Liver (tissue), 3 donors: ENCODE measurements at regions not wholly inside any gene's neighbourhood (a gene's known extent, or its start where the extent isn't known, plus 50 kb on each side); places are given as distances from the start of the nearest gene placed in this dataset.

ENCODE experiments used
- EGR1 ChIP-seq, 2 donors: IDR thresholded peaks; 2 replicates each; pipeline ENCODE4 v1.6.1; 2016 to 2018; ENCODE audit warnings: antibody characterized with exemption in 2 of 2, low read depth in 2 of 2
- HNF4A ChIP-seq, 2 donors: conservative IDR thresholded peaks; 2 replicates each; pipeline ENCODE4 v1.6.1; 2016; ENCODE audit warnings: antibody characterized with exemption in 2 of 2, mild to moderate bottlenecking in 2 of 2
- HNF4G ChIP-seq: IDR thresholded peaks from 2 replicates; pipeline ENCODE4 v1.6.1; 2016; ENCODE audit warnings: antibody characterized with exemption
- JUND ChIP-seq, 2 donors: IDR thresholded peaks; 2 replicates each; pipeline ENCODE4 v1.6.1; 2016; ENCODE audit warnings: antibody characterized with exemption in 2 of 2
- SP1 ChIP-seq: IDR thresholded peaks from 2 replicates; pipeline ENCODE4 v1.6.1; 2018; ENCODE audit warnings: antibody characterized with exemption, mild to moderate bottlenecking
- TAF1 ChIP-seq: conservative IDR thresholded peaks from 2 replicates; pipeline ENCODE4 v1.6.1; 2016; ENCODE audit warnings: antibody characterized with exemption, mild to moderate bottlenecking
- TF ChIP-seq, protein P1 (sequence below): fragments of 150-350 bp; IDR thresholded peaks from 2 replicates; pipeline ENCODE4 v1.5.1; 2017; ENCODE audit warnings: improper control_type of control experiment, low read depth, low read length; ENCODE audit not compliant: missing input control
- TF ChIP-seq, protein P2 (sequence below): IDR thresholded peaks from 2 replicates; pipeline ENCODE4 v1.6.1; 2016; ENCODE audit warnings: antibody characterized with exemption
- donor health status: healthy.
- donor health status: healthy.

- TF ChIP-seq, protein P1, sequence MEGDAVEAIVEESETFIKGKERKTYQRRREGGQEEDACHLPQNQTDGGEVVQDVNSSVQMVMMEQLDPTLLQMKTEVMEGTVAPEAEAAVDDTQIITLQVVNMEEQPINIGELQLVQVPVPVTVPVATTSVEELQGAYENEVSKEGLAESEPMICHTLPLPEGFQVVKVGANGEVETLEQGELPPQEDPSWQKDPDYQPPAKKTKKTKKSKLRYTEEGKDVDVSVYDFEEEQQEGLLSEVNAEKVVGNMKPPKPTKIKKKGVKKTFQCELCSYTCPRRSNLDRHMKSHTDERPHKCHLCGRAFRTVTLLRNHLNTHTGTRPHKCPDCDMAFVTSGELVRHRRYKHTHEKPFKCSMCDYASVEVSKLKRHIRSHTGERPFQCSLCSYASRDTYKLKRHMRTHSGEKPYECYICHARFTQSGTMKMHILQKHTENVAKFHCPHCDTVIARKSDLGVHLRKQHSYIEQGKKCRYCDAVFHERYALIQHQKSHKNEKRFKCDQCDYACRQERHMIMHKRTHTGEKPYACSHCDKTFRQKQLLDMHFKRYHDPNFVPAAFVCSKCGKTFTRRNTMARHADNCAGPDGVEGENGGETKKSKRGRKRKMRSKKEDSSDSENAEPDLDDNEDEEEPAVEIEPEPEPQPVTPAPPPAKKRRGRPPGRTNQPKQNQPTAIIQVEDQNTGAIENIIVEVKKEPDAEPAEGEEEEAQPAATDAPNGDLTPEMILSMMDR, result no peak
- TF ChIP-seq TAF1 (no peak), EGR1 (IDR thresholded peaks at IDR 0.05; ENCODE audit: low read depth in 2 of 2) (no peak), HNF4G (no peak), HNF4A (conservative IDR thresholded peaks at IDR 0.05) (no peak), JUND (IDR thresholded peaks at IDR 0.05) (no peak), SP1 (no peak)
- TF ChIP-seq, protein P2, sequence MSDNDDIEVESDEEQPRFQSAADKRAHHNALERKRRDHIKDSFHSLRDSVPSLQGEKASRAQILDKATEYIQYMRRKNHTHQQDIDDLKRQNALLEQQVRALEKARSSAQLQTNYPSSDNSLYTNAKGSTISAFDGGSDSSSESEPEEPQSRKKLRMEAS, result no peak
These were observed 162.0 kb downstream of the CDC5L start for GRCh38 chr6:44549516-44549915.
